GM18519 (cell line): ENCODE measurements at regions not wholly inside any gene's neighbourhood (a gene's known extent, or its start where the extent isn't known, plus 50 kb on each side); places are given as distances from the start of the nearest gene placed in this dataset.

ENCODE experiments used
- ATAC-seq: cut with Tn5 transposase; IDR thresholded peaks from one replicate; pipeline ENCODE4 v1.9.1; 2021; ENCODE audit warnings: mild to moderate bottlenecking, moderate library complexity; ENCODE audit not compliant: unreplicated experiment, low FRiP score

DNA sequence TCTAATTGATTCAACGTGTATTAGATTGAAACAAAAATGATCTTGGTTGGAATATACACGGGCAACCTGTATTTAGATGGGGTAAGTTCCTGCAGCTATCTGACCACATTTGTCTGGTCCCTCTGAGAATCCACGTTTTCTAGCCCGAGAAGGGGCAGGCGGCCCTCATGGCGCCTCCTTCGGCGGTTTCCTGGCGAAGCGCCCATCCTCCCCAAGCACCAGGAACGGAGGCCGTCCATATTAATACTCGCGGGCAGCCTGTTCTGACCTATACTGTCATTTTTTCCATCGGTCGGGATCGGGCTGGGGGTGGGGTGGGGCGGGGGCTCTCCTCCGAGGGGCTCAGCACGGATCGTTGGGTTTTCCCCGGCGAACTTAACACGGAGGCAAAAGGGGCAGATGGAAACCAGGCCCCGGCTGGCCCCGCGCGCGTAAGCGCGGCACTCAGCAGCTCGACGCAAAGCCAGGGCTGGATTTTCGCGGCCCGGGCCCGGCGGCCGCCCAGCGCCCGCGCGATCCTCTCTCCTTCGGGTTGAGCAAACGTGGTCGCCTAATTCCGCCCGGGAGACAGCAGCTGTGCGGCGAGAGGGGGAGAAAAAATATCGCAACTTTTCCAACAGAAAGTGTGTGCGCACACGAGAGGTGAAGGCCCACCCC lies 77.2 kb upstream of the BCOR start:
- ATAC-seq: no peak

DNA sequence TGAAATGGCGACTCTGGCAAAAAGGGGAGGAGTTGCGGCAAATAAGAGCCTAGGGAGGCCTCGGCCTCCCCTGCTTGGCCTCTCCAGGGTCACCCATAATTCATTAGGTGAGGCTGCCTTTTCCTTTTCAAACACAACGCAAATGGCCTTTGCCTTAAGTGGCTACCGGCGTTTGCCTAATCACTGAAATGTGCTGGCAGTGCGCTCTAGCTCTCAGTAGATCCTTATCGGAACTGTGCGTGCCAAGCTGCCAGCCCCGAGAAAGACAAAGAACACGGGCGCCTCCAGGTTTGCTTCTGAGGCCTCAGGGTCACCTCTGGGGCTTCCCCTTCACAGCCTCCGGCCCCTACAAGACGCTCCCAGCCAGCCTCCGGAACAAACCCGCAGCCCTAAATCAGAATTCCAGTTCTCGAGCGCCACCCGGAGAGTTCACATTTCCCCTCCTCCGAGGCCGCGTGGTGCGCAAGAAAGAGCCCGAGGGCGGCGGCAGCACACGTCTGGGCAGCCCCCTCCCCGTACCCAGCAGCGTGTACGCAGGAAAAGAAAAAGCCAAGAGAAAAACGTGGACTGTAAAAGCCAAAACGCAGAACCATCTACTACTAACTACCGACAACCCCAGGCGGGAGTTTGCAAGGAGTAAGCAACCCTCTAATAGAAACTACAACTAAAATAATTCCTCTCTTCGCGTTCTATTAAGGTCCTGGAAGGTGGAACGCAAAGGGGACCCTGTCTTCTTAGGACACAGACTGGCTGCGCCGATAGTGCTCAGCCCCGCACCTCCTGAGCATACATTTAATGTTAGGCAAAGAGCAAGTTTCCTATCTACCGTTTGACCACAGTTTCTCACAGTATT lies 76.5 kb upstream of the BCOR start:
- ATAC-seq: no peak

DNA sequence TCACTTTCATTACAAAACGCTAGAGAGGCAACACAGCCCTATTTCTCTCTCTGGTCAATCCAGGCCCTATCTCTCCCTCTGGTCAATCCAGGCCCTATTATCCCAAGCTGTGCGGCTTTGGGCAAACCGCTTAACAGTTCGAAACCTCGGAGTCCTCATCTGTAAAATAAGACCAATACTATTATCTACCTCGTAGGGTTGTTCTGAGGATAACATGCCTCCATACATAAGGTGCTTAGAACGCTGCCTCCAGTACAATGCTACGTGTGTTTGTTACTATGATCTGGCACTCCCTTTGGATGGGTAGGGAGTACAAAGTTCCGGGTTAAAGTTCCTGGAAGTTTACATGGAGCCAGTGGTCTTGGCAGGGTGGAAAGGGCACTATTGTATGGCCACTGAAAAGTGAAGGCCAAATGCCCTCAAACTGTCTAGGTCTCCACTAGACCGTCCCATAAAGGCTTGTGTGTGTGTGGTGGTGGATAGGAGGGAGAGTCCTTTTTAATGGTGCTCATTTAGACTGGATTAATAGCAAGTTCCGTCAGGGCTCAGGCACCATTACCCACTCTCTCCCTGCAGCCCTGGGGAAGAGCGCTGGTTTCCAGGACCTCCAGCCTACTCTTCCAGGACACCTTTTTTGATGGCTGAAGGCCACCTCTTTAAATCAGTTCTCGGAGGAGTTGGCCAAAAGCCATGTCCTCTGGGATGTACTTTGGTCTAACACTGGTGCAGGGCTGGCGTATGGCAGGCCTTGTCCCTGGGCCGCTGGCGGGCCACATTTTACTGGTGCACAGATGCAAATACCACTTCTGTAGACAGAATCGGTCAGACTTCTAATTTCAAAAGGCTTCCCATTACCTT lies 75.6 kb upstream of the BCOR start:
- no peak for ATAC-seq

DNA sequence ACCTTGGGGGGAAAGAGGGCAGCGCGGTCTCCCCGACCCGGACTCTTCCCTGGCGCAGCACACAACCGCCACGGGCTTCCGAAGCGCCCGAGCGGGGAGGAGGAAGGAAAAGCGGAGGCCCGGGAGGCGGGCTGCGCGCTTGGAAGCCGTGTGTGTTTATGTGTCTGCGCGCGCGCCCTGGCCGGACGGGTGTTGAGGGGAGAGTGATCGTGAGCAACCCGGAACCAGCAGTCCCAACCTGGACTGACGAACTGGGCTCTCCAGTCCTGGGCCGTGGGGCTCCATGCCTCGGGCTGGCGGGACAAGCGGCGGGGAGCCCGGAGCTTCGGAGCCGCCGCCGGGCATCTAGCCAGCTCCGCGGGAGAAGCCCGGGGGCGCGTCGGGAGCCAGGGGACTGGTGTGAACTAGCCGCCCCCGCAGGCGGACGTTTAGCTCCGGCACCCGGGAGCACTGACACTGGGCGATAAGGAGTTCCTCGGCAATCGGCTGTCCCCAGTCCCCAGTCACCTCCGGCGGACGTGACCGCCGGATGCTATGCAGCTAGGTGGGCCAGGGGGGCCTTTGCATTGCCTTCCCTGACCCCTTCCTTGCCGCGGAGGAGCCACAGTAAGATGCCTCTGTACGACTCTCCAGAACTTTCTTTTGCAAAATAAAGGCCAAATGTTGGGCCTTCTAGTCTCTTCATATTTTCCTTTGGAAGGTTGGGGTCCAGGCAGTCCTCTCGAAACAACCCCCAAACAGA lies 74.8 kb upstream of the BCOR start:
- ATAC-seq: no peak

DNA sequence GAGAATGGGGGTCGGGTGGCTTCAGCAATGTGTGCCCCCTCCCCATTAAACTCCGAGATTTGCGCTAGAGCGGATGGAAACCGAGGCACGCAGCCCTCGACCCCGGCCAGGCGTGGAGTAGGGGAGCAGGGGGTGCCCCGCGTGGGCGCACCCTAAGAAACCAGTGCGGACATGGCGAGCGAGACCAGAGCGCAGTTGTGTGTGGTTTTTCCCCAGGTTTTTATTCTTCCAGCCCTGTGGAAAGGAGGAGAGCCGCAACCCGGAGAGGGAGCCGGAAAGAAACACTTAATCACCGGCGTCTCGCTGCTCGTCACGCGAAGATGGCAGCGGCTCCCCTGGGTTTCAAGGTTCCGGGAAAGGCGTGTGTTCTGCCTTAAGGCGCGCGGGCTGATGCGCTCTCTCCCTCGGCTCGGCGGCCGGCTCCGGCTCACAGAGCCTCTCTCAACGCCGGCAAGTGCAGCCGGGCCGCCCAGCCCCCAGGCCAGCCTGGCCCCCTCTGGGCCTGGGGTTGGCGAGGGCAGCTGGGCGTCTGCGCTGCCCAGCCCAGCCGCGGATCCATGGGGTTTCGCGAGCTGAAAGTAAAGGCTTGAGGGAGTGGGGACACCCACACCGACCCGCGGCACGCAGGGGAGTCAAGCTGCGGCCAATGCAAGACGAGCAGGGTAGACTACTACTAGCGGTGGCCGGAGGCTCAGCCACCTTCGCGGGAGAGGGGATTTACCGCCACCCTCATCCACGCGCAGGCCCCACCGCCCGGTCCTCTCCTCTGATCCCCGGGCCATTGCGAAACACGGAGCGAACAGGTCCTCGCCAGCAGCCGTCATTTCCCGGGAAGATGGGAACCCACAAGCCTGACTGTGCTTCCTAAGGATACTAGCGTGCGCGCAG lies 74.0 kb upstream of the BCOR start:
- no peak for ATAC-seq

DNA sequence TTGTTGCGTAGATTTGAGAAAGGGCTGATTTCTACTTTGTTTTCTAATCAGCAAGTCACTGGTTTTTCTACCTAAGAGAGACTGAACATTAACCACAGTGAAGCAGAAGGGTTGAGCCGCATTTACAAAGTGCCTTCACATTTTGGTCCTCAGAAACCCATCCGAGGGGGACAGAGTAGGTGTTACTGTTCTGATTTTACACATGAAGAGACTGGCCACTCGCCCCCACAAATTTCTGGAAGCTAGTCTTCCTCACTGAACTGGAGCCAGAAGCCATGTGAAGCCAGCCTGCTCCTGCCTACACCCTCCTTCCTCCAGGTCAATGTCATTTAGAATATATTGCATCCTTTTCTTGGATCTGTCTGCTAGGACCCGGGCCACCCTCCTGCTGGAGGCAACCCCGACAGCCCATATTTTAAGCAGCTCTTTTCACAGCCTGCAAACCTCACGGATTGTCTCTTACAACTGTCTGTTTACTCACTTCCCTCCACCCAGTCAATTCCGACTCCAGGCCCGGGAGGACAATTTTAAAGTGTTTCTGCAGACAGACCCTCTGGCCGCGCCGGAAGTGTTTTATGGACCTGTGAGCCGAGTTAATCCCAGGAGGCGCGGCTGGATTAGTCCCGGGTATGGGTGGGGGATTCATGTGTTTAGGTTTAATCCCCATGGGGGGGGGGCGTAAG lies 73.2 kb upstream of the BCOR start:
- ATAC-seq: no peak

DNA sequence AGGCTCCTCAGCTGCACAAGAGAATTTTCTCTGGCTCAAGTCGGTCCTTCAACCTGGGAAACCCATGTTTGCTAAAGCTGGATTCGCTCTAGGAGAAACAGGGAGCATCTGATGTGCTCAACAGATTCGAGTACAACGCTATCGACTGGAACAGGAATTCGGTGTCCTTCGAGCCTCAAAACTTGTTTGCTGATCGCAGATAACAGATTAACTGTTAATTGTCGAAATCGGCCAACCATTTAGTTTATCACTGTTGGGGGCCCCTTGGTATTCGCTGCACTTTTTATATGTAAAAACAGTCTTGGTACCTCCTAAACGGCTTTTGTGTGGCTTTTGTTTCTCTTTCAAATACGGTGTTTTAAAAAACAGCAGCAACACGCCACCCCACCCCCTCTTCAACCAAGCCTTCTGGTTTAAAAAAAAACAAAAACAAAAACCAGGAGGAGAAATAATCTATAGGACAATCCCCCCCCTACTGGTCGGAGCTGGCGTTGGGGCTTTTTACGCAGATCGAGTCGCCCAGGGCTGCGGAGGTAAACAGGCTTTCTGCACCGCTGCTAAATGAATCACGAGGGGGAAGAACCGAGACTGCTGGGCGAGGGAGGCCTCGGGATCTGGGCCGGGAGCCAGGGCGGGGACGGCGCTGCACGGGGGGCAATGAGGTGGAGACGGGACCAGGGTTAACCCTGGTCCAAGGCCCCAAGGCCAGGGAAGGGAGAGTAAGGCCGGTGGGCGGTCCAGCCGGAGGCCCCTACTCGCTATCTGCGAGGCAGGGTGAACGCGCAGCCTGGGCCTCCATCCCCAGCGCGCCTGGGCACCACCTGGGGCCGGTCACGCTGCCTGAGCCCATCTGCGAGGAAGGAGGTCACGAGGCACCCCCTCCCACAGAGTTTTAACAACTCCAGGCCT lies 71.7 kb upstream of the BCOR start:
- no peak for ATAC-seq

DNA sequence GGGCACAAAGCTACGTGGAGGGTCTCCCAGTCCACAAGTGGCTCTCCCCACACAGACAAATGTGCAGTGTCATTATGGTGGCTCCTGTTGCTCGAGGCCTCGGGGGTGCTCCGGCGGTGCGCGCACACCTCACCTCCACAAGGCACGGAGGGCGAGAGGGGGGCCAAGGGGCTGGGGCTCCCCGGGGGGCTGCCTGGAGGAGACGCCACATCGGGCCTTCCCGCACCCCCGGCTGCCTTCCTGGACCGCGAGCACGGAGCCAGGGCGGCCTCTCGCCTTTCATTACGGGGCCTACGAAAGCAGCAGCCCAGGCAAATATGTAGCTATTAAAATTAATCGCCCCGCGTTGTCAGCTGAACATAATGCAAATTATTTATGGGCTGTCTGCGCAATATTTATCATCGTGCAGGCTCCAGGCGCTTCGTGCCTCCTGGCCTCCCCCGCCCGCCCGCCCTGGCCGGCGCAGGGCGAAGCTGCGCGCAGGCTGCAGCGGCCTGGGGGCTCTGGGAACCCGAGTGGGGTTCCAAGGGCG lies 70.8 kb upstream of the BCOR start:
- ATAC-seq: no peak

DNA sequence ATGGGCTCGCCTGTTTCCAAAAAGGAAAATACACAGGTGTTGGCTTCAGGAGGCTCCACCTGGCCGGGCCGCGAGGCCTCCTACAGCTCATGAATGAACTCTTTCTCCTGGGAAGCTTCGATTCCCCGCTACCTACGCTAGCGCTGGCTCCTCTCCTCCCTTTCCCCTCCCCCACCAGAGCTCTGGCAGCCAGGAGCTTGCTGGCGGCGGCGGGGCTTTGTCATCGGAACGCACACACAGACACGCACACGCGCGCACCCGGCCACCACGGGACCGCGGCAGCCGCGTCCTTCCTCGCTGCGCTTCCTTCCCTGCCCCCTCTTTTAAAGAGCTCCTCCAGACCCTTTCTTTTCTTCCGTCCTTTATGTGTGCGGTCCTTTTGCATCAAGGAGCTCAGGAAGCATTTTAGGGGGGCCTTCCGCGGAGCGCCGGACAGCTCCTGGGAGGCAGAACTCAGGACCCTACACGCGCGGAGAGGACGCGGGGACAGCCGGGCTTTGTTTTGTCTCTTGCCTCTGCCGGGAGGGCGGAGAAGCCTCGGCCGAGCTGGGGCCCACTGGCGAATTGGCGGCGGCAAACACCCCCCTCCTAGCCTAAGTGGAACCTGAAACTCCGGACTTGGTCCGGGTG lies 70.2 kb upstream of the BCOR start:
- ATAC-seq: no peak

DNA sequence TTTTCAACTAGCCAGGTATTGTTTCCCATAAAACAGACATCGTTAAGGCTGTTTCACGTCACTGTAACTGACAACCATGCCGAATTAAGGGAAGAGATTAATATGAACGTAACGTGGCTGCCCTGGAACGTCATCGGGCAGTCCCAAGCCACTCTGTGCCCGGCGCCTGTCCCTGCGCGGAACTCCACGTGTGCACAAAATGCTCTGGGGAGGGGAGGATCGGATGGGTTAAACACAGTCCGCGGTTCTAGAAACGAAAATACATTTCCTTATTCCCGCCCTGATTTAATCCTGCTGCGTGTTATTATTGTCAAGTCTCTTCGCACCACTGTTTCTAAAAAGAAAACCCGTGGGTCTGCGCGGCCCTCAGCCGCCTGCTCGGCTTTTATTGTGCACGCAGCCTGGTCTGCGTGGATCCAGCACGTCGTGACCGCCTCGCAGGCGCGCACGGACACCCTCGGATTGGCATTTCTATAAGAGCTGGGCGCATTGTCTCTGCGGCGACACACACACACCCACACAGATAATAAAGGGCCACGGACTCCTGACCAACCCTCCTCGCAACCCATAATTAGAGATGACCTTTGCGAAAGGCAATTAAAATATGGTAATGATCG lies 69.6 kb upstream of the BCOR start:
- ATAC-seq: no peak

DNA sequence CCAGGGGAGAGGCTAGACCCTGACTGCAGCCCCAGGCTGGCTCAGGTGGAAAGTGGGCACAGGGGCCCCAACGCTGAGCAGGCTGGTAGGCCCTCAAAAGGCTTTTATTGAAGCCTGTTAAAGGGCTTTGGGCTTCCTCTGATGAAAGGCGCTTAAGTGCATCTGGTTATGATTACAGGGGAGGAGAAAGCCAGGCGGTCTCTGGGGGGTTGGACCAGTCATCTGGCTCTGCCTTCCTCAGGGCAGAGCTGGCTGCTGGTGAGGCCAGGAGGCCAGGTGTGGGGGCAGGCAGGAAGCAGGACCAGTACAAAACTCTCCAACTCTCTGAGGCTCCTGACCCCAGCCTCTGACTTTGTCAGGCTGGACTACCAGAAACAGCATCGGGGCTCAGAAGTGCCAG lies 68.8 kb upstream of the BCOR start:
- ATAC-seq: no peak

DNA sequence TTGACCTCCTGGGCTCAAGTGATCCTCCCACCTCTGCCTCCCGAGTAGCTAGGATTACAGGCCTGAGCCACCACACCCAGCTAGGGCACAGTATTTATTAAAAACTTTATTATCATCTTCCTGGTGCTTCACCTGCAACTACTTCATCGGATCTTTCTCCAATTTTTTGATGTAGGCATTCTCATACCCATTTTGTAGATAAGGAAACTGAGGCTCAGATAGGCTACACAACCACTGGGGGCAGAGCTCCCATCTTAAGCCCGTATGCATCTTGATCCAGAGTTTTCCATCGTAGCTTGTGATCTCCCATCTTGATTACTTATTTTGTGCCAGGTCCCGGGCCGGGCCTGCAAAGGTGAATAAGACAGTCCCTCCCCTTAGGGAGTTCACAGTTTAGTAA lies 68.1 kb upstream of the BCOR start:
- ATAC-seq: no peak

DNA sequence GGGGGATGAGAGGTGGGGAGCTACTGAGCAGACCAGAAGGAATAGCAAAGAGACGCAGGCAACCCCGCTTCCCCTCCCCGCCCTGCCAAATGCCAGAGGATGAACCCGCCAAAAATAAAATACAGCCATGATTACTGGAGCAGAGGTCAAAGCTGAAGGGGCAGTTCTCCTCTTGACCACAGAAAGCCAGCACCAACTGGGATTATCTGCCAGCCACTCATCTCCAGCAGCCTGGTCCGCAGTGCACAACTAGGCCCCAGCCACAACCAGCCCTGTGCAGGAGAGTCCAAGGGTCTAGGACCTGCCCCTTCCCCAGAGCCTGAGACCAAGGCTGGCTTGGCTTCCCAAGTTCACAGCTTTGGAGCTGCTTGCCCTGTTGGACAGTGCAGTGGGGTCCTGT lies 67.4 kb upstream of the BCOR start:
- no peak for ATAC-seq

DNA sequence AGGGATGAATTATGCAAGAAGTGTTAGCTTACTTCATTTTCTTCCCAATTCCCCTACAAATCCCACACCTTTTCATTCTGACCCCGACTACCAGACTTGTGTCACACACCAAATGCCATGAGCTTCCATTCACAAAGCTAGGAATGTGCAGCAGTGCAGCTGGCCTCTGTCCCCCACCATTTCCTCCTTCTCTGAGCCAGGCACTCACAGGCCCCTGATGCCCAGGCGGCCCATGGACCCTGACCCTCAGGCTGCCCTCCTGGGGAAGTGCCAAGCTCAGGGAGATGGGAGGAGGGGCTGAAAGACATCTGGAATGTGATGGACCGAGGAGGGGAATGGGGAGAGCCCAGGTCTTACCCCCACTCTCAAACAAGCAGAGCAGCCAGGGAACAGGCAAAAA lies 67.0 kb upstream of the BCOR start:
- ATAC-seq: no peak

DNA sequence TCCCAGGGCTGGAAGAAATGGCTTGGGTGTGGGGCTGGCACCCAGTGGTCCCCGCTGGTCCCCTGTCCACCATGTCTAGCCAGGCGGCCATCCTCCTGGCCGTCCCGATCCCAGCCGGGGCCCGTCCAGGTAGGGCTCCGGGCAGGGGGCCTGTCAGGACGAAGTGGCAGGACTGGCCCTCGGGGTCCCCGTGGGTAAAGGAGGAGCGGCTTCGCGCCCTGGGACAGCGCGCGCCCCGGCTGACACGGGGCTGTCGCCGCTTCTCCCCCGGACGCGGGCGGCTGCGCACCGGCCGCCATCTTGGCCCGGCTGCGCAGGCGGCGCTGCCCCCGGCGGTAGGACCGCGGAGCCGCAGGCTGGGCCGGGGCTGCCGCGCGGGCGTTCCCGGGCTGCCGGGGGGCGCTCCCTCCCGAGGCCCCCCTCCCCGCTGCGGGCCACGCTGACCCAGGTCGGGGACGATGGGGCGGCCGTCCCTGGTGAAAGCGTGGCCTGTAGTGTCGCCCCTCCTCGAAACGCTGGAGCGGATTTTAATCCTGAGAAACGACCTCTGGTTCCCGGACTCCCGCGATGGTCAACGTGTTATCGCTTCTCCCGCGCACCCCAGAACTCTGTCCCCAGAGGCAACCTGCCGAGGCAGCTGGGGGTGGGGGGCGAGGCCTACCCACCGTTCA lies 60.4 kb upstream of the BCOR start:
- ATAC-seq: no peak
